Amygdala (tissue), 56 donors: ENCODE measurements at regions not wholly inside any gene's neighbourhood (a gene's known extent, or its start where the extent isn't known, plus 50 kb on each side); places are given as distances from the start of the nearest gene placed in this dataset.
A peak's percentile ranks its signal among the peaks of the same experiment; 100 is the strongest.

Source experiments
- DNase-seq, 56 donors: peaks; one replicate each; lab custom pipeline; 2025; lab: John Stamatoyannopoulos, UW

DNA sequence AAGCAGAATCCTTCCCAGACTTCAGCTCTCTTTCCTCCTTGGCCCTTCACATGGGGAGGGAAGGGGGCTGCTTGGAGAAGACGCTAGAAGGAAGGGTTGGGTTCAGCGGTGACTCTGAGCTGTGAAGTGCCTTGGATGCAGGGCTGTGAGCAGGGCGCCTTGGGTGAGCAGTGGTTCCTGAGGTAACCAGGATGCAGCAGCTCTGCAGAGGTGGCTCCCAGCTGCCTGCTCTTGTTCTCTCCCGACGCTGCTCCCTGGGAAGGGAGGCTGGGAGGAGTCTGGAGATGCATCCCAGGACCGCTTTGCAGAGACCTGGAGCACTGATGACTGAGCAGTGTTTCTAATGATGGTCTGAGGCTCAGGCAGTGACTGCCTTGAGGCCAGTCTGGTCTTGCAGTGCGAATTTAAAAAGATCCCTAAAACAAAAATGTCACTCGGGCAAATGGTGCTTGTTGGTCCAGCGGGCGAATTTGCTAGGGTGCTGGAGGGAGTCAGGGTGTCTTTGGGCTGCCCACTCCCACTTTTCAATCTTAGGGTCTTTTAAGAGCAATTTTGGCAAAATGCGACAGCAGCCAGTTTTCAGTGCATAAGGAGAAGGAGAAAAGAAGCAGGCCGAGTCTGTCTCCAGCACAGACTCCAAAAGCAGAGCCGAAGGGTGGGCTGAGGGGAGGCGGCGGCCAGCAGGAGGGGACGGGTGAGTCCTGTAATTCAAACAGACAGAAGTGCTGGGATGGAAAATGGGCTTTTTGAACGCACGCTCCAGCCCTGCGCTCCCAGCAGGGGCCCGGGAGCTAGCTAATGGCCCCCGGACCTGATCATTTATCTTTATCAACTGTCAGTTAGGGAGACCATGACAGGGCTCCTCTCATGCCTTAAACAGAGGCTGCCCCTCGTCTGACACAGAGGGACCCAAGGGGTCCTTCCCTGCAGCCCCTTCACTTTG is 191.2 kb upstream of the SHH start:
- no peak for DNase-seq

DNA sequence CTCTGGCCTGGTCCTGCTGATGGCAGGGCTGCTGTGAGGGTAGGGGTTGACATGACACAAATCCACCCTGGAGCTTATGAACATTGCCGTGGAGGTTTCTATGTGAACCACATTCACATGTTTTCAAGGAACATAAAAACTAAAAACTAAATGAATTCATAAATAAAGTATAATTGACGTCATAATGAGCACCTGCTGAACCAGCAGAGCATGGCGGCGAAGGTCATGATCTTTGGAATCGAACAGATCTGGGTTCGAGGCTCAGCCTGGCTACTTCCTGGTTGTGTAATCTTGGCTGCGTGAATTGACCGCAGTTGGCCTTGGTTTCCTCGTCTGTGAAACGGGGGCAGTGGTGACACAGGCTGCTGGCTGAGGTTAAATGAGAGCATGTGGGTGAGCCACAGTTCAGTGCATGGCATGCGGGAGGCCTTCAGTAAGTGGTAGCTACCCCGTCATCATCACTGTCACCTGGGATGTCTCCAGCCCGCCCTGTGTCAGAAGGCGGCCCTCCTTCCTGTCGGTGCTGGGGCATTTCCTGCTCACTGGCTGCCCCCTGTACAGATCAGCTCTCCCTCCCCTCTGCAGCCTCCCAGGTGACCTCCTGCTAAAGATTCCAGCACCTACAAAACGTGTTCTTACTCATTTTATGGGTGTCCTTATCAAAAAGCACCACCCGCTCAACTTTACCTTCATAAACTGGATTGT is 190.3 kb upstream of the SHH start:
- no peak for DNase-seq

DNA sequence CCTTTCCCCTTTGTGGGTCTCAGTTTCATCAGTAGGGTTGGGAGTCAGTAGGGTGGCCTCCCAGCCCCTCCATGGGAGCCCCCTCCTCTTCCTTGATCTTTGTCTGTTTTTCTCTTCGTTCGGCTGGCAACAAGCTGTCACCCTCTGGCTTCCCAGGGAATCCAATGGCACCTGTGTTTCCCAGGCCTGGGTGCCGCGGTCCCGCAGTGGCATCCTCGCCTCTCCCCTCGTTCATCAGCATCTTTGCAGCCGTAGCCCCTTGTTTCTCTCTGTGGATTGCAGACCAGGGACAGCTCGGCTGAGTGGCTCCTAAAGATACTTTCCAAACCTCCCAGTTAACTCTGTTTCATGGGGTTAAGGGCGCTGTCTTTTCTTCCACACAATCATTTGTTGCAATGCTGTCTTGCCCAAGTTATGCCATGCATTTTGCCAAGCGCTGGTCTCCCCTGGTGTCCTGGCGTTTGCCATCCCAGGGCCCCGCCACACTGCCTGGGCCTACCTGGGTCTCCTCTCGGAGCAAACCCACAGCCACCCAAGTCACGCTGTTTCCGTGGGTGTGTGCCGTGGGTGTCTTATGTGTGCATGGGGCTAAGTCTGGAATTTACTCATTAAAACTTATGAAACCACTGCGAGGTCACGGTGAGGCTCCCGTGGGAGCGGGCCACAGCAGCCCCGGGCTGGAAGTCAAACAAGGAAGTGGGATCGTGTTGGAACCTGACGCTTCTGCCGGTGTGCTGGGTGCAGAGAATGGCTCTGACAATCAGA is 189.4 kb upstream of the SHH start:
- no peak for DNase-seq

DNA sequence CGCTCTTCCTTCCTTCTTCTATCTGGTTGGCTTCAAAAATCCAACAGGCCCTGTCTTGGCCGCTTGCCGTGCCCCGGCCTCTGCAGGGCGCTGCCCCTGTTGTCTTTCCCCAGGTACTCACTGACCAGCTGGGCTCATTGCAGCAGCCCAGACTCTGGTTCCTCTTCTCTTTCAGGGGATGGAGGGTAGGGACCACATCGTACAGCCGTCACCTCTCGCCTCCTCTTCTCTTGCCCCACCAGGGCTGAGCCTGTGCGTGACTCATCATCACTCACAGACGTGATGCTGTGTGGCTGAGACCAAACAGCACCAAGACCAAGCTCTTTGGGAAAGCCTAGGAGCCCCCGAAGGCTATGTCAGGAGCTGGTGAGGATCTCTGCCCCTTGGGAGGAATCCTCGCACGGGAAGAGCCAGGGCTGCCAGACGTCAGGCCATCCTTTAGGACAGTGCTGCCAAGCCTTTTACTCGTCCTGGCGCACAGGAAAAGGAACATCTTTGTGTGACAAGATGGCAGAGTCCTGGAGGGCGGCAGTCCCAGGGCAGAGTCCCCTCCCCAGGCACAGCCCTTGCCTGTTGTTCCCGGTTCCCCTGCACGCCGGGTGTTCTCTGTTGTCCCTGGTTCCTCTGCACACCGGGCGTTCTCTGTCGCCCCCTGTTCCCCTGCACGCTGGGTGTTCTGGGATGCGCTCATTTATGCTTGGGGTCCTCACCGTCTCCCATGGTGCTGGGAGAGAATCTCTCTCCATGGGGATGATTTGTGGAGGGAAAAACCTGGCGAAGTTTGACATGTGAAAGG is 188.5 kb upstream of the SHH start:
- no peak for DNase-seq

DNA sequence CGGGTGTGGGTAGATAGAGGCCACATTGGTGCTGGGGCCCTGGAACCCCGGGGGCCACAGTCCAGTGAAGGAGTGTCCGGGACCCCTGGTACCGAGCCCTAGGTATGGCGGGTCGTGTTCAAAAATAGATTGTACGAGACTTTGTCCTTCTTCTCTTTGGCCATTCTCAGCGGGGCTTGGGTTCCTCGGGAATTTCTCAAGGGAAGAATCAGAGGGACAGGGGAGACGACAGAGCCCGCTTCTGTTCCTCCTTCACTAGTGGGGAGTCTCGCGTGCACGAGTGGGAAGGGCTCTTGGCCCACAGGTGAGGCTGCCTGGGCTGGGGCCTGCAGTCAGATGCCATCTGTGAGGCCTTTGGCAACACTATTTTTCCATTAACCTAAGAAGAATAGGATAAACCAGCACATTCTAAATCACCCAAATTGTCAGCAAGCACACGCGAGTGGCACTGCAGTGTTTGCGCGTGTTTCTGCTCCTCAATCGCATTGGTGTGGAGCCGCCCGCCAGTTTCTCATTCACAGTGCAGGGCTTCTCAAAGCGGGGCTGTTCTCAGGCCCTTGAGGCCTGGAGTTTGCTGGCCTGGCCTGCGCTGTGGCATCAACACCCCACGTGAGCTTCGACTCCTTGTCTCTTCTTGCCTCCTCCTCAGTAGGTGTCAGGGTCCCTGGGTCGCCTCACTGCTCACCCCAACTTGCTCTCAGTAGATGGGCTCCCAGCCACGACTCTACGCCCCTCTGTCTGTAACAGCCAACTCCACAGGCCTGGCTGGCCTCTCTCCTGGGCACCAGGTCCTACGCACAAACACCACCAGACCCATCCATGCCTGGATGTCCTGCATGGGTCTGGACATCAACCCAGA is 187.6 kb upstream of the SHH start:
- no peak for DNase-seq

DNA sequence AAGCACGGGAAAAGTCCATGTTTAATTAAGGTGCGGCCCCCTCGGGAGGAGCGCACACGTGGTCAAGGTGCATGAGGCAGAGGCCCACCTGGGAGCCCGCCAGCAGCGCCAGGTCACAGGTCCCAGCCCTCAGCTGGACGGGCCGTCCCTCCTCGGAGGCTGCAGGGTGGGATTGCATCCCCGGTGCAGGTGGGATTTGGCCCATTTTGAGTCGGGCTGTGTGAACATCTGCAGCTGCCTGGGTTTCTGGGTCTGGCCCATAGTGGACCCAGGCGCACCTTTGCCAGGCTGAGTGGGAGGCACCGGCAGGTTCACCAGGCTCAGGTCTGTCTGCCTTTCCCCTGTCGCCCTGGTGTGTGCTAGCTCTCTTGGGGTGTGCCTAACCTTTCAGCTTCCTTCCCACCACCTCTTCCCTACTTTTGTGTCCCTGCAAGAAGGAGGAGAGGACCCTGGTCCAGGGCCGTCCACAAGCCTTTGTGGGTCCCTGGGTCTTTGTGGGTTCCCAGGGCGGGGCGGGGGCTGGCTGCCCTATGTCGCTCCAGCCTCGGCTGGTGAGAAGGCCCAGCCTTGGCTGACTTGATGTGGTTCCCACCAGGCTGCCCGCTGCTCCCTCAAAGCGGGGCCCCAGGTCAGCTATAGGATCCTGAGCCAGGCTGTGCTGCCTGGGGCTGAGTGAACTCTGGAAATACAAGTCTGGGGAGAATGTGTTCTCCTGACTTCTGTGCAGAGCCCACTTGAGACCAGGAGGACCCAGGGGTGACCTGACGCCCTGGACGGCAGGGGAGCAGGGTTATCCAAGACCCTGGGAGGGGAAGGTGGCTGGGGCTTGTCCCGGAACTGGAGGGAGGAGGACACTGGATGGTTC is 186.7 kb upstream of the SHH start:
- no peak for DNase-seq

DNA sequence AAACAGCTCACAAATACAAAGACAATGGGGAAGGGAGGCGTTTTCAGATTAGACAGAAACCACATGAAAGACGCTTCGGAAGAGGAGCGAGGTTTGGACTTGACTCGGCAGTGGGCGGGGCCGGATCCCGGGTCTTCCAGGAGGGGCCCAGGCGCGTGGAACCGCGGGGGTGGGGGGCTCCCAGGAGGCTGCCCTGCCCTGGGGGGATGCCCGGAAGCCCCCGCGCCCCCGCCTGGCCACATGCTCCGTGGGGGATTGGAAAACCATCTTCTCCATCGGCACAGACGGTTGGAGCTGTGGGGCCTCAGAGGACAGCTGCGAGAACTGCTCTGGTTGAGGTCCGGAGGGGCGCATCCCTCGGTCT is 186.0 kb upstream of the SHH start:
- no peak for DNase-seq

DNA sequence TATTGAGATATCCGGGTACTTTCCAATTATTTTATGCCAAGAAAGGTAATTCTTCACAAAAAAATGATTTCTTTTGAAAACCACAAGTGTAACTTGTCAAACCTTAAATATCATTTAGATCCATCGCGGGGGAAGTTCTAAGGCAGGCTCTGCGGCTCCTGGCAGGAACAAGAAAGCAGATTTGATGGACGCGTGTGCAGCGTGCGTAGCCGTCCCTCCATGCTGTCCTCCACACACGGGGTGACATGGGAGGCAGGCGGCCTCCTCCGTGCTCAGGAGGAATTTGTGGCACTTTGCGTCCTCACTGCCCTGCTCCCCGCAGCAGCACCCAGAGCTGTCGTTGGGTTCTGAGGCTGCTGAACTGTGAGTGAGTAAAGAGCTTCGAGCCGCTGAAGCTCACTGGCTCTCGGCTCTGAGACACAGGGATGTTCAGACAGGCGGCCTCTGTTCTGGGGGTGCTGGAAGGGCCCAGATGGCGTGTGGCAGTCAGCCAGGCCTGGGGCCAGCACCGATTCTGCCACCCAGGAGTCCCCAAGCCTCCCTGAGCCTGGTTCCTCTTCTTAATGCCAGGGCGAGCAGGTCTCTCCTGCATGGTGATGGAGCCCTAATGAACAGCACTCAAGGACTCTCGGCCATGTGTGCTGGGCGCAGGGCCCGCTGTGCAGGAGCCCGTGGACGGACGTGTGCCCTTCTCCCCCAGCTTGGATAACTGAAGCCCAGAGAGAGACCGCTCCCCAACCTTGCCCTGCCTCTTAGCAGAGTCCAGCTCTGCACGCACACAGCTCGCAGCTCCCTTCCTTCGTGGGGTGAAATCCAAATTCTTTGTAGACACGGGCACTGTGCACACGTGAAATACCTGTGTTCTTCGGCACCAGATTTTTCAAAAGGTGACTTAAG is 185.4 kb upstream of the SHH start:
- peak in 2 of 56 donors; percentile 3 to 9 for DNase-seq

DNA sequence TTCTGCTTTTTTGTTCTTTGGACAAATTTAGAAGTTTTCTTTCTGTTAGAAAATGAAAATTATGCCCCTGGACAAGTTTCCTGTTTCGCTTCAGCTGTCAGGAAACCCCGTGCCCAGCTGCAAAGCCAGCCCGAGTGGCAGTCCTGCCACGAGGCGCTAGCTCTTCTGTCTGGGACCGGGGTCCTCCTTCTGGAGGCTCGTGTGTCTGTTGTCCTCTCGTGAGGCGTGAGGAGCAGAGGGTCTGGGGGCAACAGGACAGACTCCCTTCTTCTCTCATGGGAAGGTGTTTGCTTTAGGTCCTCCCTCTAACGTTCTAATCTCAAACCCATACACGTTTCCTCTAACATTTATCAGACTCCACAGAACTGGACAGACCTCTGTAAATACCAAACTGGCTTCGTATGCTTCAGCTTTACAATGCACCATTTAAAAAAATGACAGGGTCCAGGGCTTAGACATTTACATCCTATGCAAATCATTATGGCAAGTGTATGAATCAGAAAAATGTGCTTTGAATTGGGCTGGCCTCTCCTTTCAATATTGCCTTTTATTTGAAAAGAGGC is 184.5 kb upstream of the SHH start:
- DNase-seq: no peak

DNA sequence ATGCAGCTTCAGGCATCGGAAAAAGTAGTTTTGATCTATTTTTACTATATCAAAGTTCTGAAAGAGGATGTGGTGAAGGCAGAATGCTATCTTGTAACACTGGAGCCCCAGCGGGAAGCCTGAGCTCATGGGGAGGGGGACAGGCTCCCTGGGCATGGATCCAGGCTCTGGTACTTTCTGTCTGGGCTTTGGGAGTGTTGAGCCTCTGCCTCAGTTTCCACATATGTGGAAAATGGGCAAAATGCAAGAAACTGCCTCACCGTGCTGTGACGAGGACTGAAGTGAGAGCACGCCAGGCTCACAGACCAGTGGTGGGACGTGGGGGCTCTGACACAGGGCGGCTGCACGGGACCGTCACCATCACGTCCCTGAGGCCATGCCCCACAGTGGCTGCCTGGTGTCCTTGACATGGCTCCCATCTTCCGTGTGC is 182.9 kb upstream of the SHH start:
- no peak for DNase-seq

DNA sequence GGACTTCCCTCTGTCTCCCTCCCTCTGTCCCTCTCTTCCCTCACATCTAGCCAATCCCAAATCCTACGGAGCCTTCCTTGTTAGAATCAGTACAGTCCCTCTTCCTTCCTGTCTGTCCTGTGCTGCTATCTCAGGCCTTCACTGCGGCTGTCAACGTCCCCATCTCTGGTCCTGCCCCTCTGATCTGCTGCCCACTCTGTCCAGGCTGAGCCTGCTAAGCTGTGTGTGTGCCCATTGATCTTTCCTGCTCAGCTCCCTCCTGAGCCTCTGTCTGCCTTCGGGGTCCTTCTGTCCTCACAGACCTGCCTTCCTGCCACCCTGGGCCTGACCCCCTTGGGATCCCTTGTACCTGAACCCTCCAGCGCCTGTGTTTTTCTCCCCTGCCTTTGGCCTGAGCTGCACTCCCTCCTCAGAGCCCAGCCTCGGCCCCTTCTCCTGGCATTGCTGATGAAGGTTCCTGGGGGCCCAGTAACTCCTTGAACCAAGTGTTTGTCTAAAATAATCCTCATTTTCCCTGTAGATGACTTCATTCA is 182.1 kb upstream of the SHH start:
- DNase-seq: no peak

DNA sequence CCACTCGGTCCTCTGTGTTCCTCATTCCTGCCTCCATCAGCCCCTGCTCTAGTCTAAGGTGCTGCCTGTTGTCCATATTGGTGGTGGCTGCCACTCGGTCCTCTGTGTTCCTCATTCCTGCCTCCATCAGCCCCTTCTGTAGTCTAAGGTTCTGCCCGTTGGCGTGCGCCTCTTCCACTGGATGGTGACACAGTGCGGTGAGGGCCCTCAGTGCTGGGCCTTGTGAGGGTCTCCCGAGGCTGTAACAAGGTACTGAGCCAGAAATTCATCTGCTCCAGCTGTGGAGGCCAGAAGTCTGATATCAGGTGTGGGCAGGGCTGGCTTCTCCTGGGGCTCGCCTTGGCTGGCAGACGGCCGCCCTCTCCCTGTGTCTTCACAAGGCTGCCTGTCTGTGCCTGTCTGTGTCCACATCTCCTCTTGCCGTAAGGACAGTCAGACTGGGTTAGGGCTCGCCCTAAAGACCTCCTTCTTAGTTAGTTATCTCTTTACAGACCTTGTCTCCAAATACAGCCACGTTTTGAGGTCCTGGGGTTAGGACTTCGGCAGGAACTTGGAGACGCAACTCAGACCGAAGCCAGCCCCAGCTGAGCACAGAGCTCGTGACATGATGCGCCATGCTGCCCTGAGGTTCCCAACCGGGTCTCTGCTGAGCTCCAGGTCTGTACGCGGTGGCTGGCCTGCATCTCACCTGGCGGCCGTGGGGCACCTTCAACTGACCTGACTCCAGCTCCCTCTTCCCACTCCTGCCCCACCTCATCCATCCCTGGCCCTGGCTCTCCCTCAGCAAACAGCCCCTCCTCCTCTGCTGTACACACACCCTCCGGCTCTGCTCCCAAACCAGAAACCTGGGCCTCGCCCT is 181.4 kb upstream of the SHH start:
- no peak for DNase-seq

DNA sequence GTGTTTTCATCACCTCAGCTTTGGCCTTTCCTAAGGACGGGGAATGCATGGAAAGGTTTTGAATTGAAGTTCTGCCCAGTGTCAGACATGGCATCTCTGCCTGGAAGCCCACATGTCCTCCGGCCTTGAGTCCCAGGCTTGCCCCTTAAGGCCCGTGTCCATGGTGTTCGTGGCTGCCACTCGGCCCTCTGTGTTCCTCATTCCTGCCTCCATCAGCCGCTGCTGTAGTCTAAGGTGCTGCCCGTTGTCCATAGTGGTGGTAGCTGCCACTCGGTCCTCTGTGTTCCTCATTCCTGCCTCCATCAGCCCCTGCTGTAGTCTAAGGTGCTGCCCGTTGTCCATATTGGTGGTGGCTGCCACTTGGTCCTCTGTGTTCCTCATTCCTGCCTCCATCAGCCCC is 180.7 kb upstream of the SHH start:
- DNase-seq: no peak

DNA sequence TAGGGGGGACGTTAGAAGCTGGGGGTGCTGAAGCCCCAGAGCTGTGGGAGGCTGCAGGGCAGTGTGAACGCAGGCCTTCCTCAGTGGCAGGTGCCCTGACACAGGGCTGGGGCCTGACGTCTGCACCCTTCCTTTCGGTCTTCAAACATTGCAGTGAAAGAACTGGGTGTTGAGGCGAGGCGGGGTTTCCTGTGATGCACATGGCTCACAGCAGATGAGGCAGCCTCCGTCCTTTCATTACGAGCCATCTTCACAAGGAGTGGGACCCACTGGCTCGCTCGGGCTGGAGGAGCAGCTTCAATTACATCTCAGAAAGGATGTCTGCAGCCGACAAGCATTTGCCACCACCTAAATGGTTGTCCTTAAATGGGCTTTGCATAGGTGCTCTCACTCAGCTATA is 180.3 kb upstream of the SHH start:
- DNase-seq: no peak

DNA sequence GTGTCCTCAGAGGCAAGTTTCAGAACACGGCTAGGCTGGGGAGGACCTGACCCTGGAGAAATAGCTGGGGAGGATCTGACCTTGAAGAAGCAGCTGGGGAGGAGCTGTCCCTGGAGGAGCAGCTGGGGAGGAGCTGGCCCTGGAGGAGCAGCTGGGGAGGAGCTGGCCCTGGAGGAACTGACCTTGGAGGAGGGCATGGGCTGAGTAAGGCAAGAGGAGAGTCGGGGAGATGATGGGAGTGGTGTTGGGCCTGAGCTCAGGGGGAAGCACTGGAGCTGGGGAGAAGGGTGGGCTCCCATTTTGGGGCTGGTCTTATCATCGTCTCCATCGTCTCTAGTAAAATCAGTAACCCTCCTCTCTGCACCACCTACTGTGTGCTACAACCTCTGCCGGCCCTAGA is 179.8 kb upstream of the SHH start:
- DNase-seq: no peak

DNA sequence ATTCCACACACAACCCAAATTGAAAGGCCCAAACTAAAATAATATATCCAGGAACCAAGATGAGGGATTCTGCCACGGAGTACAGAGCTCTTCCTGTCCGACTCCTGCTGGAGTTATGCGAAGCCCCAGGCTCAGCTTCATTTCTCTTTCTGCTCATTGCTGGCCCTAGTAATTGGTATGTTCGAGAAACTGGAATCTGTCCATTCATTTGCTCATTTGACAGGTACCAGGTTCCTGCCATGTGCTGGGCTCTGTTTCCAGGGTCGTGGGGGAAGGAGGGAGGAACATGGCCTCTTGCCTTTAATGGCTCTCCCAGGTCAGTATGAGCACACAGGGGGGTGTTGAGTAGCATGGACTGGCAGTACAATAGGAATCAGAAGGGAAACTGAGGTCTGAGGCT is 179.2 kb upstream of the SHH start:
- DNase-seq: no peak
